NCI-H526 treated with DMSO at 0.1 percent for 48 hours (cell line): ENCODE measurements at regions not wholly inside any gene's neighbourhood (a gene's known extent, or its start where the extent isn't known, plus 50 kb on each side); places are given as distances from the start of the nearest gene placed in this dataset.
A peak's percentile ranks its signal among the peaks of the same experiment; 100 is the strongest.
"Not testable (repeated sequence)": the region's sequence is repeated elsewhere in the genome, so short reads cannot be mapped to it uniquely, and the experiment has no call there.

Source experiments
- DNase-seq: peaks from one replicate; lab custom pipeline; 2025; lab: John Stamatoyannopoulos, UW

DNA sequence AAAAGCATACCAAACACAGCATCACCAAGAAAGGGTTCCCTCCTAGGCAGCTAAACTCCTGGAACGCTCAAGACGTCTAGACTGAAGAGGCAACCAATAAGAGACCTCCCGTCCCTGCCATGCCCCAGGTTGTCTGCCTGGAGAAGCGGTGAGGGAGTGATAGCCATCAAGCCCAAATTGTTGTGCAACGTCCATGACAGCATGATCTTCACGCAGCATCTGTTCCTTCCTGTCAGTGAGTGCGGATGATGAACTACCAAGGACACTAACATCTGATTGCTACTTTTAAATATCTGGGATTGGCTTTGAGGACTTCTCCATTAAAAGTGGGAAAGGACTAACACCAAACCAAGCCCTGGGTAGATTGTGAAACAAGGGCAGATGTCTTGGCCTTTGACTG, 149.7 kb downstream of the TXNL1 start:
- DNase-seq, result no peak

DNA sequence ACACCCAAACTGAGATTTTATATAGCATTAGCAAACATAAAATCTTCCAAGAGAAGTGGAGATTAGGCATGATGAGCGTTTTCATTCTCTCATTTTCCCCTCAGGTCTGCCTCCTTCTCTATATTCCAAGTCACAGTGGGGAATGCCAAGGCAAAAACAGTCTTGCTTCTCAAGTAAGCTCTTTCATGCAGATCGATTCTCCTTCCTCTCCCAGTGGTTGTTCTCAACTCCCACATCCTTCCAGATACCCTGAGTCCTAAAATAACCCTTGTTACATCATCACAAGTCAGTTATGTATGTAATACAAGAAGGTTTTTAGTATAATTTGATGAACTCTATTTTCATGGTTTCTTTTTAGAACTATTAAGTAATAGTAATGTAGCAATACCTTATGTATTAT, 150.6 kb downstream of the TXNL1 start:
- DNase-seq, result no peak

DNA sequence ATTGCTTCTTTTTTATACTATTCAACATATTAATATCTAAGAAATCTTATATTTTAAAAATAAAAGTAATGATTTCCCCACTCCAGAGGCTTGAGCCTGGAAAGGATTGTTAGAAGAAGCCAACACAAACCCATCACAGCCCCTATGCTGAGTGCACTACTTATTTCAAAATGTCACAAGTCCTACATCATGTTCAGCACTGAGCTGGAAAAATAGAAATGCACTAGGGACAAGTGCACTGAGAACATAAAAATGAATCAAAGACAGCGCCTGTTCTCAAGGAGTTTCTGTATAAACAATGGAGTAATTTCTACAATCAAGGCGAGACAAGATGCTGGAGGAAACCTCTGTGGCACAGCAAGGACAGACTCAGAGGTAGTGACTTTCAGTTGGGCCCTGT, 155.0 kb downstream of the TXNL1 start:
- no peak for DNase-seq

DNA sequence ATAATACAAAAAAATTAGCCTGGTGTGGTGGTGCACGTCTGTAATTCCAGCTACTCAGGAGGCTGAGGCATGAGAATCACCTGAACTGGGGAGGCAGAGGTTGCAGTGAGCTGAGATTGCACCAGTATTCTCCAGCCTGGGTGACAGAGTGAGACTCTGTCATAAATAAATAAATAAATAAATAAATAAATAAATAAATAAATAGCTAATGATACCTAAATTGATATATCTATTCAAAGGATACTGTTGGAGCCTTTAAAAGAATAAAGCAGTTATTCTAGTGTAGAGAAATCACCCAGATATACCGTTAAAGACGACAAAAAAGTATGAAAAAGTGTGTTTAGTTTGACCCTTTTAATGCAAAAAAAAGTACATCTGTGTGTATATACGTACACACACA, 155.6 kb downstream of the TXNL1 start:
- DNase-seq, result not testable (repeated sequence)

DNA sequence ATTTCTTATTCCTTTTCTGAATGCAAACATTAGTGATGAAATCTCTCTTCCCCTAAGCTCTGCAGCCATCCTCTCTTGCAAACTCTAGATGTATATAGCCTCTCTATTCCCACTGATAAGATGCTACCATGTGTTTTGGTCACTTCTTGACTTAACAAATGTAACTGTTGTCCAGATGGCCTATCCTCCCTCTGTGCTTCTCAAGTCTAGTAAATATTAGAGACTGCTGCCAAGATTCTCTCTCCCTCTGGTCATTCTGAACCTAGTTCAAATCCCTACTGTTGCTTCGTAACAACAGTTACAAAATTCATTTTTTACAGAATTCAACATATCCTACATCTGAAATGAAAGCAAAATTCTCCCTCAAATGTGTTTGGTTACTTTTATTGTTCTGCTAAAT, 156.6 kb downstream of the TXNL1 start:
- DNase-seq, result no peak

DNA sequence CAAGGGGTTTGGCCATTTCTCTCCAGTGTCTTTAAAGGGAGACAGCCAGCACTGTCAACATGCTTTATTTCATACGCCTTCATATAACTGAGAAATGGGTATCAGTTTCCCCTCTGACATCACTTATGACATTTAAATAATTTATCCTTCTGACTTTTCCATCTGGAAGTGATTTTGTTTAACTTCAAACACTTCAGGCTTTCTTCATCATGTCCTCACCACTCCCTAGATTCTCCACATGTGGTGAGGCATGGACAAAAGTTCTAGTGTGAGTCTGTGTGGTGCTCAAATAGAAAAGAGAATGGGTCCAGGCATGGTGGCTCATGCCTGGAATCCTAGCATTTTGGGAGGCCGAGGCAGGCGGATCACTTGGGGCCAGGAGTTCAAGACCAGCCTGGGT, 158.6 kb downstream of the TXNL1 start:
- no peak for DNase-seq

DNA sequence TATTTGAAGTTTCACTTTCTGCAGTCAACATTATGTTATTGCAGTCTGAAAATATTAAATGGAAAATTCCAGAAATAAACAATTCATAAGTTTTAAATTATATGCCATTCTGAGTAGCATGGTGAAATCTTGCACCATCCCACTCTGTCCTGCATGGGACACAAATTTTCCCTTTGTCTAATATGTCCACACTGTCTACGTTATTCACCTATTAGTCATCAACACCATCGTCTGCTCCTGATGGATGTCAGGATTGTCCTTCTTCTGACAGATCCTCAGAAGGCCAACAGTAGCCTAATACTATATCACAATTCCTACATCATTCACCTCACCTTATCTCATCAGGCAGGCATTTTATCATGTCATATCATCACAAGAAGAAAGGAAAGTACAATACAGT, 163.1 kb downstream of the TXNL1 start:
- no peak for DNase-seq

DNA sequence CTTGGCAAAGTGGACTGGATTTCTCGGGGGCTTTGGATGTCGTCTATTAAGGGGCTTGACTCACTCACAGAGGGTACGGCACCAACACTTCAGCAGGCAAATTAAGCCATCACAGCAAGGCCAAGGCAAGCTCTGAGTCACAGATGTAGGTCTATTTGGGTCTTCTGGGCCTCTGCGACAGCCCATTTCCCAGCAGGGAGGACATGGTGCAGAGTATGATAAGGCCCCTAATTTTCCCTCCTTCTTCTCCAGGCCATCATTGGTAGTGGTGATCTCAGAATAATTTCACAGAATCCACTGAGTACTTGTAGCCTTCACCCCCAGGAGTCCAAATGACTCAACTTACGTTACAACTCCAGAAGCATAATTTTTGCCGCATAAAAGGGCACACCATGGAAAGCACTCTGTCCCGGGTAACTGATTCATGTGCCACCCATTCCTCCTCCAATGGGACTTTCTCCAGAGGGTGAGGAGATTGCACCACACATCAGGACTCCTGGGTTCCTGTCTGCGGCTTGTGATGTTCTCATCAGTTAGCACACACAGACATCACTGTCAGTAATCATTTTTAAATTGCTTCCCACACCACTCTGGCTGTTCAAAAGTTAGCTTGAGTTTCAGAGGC, 164.9 kb downstream of the TXNL1 start:
- no peak for DNase-seq

DNA sequence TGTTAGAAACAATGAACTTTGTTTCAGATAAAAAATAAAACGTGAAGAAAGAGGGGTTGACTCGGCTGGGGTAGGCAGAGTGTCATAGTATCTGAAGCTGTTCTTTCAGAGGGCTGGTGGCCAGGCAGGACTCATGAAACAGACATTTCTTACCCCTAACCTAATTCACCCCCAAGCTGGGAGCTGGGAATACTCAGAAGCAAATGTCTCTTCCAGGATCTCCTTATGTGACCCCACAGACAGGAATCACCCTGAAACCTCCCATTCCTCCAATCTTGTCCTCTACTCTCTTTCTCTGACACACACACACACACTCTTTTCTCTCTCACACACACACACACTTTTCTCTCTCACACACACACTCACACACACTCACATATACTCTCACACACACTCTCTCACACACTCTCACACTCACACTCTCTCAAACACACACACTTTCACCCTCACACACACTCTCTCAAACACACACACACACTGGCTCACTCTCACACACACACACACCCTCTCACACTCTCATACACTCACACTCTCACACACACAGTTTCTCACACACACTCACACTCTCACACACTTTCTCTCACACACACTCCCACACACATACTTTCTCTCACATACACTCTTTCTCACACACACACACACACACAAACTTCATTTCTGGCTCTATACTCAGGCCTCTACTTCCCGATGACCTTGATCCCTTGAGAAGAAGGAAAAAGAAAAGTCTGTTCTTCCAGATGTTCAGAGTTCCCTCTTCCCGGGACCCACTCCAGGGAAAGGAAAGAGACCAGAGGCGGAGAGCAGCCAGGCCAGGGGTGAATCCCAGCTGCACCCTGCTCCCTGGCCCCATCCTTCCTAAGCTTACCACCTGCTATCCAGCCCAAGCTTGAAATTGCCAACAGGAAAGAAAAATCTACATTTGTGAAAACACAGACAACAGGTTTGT, 167.7 kb downstream of the TXNL1 start:
- no peak for DNase-seq

DNA sequence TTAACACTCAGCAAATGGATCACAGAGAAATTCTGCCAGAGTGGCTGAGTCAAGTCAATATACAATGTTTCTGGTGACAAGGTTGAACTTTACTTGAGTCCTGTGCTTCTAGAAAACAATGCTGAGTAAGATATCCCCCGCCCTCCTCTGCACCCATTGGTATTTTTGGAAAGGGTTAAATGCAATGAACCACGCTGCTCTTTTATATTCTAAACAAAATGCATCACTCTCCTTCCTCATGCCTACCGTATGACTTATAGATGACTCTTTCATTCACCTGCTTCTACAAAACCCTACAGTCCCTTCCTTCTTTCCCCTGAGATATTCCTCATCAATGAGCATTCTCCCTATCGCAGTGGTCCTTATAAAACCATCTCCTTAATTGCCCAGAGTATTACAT, 168.8 kb downstream of the TXNL1 start:
- no peak for DNase-seq

DNA sequence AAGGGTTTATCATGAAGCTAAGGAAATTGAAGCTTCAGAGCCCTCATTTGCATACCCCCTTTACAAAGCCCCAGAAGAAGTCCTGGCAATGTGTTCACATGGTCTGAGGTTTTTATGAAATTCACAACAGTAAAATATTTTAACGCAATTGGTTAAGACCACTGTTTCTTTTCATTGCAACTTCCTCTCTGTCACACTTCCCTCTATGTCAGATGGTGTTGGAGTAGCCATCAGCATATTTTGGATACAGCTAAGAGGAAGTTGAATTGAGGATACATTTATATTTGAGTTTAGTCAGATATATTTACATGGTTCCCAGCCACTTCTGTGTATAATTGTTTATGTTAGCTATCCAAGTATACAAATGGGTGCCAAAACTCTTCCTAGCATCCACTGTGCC, 170.0 kb downstream of the TXNL1 start:
- no peak for DNase-seq

DNA sequence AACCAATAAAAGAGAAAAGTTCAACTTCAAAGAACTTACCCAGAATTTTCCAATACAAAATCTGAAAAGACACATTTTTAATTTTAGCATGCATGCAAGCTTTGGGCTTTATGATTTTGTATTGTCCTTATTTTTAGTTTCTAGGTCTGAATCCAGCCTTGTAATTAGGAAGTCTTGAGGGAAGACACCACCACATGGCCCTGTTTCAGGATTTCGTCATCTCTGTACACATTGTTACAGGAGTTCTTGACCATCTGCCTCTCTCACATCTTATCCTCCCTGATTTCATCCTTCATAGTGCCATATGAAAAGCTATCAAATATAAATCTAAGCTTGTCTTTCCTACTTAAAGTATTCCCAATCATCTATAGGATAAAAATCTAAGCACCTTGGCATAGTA, 176.1 kb downstream of the TXNL1 start:
- DNase-seq, result no peak

DNA sequence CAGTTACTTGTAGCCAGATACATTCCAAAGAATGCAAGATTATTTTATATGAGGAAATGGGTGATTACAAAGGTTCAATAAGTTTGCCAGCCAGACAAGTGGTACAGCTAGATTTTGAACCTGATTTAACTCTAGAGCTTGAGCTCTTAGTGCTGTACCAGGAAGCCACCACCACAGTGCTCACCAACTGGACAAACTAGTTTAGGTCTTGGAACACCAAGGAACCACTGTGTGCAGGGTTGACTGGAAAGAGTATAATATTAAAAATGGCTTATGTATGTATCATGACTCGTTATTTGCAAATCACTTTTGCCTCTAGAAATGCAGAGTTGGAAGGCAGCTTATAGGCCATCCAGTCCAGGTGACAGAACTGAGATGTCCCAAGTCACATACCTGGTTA, 177.2 kb downstream of the TXNL1 start:
- no peak for DNase-seq

DNA sequence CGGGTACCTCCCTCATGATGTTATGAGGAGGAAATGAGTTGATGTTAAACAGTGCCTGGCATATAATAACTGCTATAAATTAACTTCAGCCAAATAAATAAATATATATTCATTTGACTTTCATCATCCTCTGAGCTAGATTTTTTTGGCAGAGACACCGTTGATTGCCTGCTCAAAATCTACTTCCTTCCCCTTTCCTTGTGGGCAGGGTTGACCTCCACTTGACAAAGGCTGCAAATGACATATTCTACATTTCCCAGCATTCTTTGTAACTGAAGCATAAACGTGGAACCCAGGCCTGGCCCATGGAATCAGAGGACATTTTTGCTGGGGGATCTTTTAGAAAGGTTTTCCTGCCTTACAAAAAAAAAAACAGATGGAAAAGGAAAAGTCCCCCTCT, 177.8 kb downstream of the TXNL1 start:
- no peak for DNase-seq

DNA sequence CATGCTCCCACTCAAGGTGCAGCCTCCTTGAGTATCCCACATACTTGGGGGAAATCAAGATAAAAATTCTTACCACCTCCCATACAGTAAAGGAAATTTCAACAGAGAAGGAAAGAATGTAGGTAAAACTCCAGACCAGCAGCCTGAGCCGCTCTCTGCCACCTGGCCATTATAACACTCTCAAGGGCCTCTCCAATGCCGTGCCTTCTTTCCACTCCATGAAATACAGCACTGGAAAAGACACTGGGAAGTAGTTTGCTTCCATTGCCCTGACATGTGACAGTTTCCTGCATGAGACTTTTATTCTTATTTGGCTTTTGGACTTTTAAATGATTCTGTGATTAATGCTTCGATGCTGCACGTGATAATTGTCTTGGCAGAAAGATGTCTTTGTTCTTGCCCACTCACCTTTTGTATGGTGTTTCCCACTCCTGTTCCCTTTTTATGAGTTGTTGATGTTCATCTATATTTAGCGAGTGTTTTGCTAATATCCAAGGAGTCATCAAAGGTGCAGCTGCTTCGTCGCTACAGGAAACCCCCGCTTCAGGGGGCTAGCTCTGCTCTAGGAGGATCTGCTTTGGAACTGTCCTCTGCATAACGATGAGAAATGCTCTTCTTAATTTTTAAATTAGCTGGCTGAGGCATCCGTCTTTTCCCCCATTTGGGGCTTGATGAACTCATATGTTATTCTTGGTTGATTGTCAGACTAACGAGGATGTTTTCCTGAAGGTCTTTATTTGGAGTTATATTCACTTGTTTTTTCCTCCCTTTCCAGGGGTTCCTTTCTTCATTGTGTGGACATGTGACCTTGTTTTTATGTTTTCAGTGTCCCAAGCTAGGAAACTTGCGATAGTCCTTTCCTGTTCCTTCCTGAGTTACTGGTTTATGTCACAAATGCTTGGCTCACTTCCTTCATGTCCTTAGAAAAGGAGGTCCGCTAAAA, 179.4 kb downstream of the TXNL1 start:
- no peak for DNase-seq

DNA sequence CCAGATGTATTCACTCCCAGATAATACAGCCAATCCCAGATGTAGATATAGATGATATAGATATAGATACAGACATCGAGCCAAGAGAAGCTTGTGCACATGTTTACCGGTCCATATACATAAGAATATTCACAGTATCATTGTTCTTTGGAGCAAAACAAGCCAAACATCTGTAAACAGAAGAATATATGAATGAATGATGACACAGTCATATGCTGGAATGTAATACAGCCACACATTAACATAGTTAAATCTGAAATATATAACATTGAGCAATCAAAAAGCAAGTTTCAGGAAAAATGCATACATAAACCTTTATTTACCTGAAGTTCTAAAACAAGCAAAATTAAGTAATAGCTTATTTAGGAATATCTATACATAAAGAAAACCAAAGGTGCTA, 182.5 kb downstream of the TXNL1 start:
- DNase-seq, result no peak

DNA sequence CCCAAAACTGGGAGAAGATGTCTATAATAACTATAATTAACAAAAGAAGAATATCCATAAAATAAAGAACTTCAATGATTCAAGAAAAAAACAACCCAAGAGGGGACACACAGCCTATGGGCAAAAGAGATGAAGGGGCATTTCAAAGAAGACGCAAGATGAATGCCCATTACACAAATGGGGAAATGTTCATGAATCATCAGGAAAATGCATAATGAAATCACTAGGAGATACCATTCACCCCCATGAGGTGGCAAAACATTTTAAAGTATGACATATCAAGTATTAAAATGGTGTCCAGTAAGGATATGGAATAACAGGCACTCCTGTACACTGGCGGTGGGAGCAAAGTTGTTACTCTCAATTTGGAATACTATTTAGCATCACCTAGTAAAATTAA, 183.3 kb downstream of the TXNL1 start:
- DNase-seq, result no peak

DNA sequence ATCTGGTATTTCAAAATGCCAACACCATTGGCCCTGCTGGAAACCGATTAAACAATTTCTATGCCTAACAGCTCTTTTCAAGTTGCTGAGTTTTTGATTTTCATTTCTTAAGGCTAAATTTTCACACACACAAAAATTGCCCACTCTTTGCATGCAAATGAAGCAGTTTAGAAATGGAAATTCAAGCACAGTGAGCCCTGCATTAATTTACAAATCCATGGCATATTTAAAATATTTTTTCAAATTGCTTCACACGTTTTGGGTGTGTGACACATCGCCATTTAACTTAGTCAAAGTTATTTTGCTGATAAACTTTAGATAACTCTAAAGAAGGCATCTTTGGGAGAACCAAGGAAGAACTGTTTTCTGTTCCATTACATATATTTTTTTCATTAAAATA, 184.8 kb downstream of the TXNL1 start:
- DNase-seq, result no peak

DNA sequence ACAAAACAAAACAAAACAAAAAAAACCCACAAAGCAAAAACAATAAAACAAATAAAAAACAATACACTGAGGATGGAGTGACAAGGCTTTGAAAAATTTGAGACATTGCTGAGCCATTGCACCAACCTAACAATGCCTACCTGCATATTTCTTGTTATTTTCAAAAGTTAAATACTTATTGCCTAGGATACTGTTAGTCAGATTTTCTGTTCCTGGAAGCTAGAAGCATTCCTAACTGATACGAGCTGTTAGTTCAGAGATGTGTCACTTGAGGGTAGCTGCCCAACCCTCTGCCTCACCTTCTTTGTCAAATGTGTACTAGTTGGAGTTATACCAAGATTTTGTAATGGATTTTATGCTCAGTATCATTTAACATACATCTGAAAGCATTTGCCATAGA, 187.2 kb downstream of the TXNL1 start:
- no peak for DNase-seq

DNA sequence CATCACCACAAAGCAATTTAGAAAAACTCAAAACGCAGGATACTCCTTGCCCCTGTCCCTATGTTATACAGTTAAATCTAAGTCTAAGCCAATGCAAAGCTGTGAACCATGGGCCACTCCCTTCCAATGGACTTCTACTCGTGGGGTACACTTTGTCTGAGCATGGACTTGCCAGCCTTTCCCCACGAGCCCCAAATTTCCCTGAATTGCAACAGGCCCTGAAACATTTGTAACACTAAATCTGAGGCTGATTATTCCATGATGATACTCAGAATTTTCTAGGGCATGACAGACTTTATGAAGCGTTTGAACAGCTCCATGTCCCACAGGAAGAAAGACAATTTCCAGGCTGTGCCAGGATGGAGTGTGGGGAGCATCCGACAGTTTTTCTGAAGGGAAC, 189.6 kb downstream of the TXNL1 start:
- no peak for DNase-seq

DNA sequence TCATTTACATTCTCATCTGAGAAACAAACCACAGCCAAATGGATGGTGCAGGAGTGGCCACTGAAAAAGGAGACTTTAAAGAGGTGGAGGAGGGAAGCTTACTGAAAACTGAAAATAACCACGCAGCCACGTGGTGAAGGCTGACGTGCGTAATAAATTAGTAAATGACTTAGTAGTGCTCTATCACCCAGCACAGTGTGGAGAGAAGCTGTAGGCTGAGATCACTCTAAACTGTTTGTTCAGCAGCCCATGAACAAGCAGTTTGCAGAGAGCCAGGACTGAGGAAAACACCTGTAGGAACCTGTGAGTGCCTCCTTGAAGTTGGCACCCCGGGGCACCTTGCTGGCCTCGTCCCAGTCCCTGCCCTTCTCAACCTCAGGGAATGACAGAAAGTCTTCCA, 193.0 kb downstream of the TXNL1 start:
- peak; percentile 28 for DNase-seq

DNA sequence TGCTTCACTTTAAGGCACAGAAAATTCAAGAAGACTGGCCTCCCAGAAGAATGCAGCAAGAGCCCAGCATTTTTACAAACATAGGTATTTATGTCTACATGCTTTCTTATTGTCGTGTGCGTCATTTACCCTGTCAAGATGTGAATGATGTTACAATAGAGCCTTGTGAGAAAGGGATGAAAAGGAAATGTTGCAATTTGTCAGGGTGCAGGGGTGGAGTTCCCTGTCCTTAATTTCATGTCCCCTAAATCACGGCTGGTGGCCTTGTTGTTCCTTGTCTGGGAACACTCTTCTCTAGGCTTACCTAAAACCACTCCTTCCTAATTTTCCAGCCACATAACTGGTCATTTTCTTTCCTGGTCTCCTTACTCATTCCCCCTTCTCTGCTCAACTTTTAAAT, 194.2 kb downstream of the TXNL1 start:
- DNase-seq, result no peak
